B cell (primary cell): ENCODE measurements at regions not wholly inside any gene's neighbourhood (a gene's known extent, or its start where the extent isn't known, plus 50 kb on each side); places are given as distances from the start of the nearest gene placed in this dataset.

ENCODE experiments used
- ATAC-seq: fragments of 200-7000 bp; cut with Tn5 transposase; one replicate; pipeline ENCODE4 v1.10.0; 2021; ENCODE audit warnings: low read depth, mild to moderate bottlenecking, moderate number of reproducible peaks, moderate library complexity
- CTCF ChIA-PET: fragments of 350-600 bp; sonication (Branson Sonifier 250); formaldehyde crosslinking; loops from one replicate; lab custom pipeline; 2021; ENCODE audit warnings: antibody characterized with exemption, inconsistent platforms; lab: Charles Lee
- POLR2A ChIA-PET: fragments of 350-600 bp; sonication (Branson Sonifier 250); formaldehyde crosslinking; loops from one replicate; lab custom pipeline; 2021; ENCODE audit warnings: antibody characterized with exemption; lab: Charles Lee
- DNase-seq: peaks from one replicate; pipeline ENCODE4 v3.0.0; 2013
- H2AFZ ChIP-seq: 2 replicates; pipeline ENCODE4 v1.6.1; 2012; ENCODE audit warnings: mild to moderate bottlenecking, low read depth, low read length; ENCODE audit not compliant: insufficient read depth, poor library complexity, severe bottlenecking
- H3K27ac ChIP-seq, 2 donors: 1 replicate in 1 of 2; 2 replicates in 1 of 2; pipeline ENCODE4 v1.5.1; 2012 to 2013; ENCODE audit warnings: low read length in 2 of 2, mild to moderate bottlenecking in 2 of 2, moderate library complexity in 1 of 2
- H3K27me3 ChIP-seq, 4 experiments: fragments of 200-600 bp in 1 of 4; sonication (generic) in 1 of 4; replicated peaks in 1 of 4; 1 replicate in 2 of 4; 2 replicates in 2 of 4; pipeline versions ENCODE4 v1.6.1 to v1.7.0; 2013 to 2016; ENCODE audit warnings: low read length in 3 of 4, mild to moderate bottlenecking in 2 of 4, mixed read lengths in 1 of 4, moderate library complexity in 1 of 4; ENCODE audit not compliant: insufficient read depth in 4 of 4, control insufficient read depth in 3 of 4; ENCODE audit errors: control extremely low read depth in 1 of 4
- H3K36me3 ChIP-seq, 2 experiments: replicated peaks in 1 of 2; 1 replicate in 1 of 2; 2 replicates in 1 of 2; pipeline versions ENCODE4 v1.6.1 to v1.7.1; 2013; ENCODE audit warnings: low read length in 1 of 2; ENCODE audit not compliant: insufficient read depth in 2 of 2, control insufficient read depth in 1 of 2; ENCODE audit errors: control extremely low read depth in 1 of 2, extremely low read depth in 1 of 2
- H3K4me1 ChIP-seq, 2 donors: fragments of 200-600 bp in 1 of 2; sonication (generic) in 1 of 2; 1 replicate in 1 of 2; 2 replicates in 1 of 2; pipeline versions ENCODE4 v1.5.1 to v1.6.1; 2013 to 2017; ENCODE audit warnings: low read length in 2 of 2; ENCODE audit not compliant: control insufficient read depth in 2 of 2, insufficient read depth in 2 of 2
- H3K4me2 ChIP-seq: replicated peaks from 2 replicates; pipeline ENCODE3; 2012; ENCODE audit warnings: mild to moderate bottlenecking, low read depth, low read length; ENCODE audit not compliant: poor library complexity, severe bottlenecking
- H3K4me3 ChIP-seq, 5 experiments: fragments of 200-600 bp in 1 of 5; sonication (generic) in 1 of 5; 1 replicate in 3 of 5; 2 replicates in 2 of 5; pipeline versions ENCODE4 v1.5.1 to v1.7.0; 2011 to 2016; ENCODE audit warnings: low read length in 4 of 5, mild to moderate bottlenecking in 4 of 5, low read depth in 2 of 5, control low read depth in 1 of 5, moderate library complexity in 1 of 5; ENCODE audit not compliant: insufficient read depth in 1 of 5; ENCODE audit errors: control extremely low read depth in 1 of 5, extremely low read depth in 1 of 5
- H3K79me2 ChIP-seq: fragments of 200-600 bp; sonication (generic); one replicate; pipeline ENCODE4 v1.6.0; 2016; ENCODE audit warnings: low read length; ENCODE audit not compliant: control insufficient read depth, insufficient read depth
- H3K9ac ChIP-seq: fragments of 200-600 bp; sonication (generic); 2 replicates; pipeline ENCODE4 v1.6.1; 2017; ENCODE audit warnings: mild to moderate bottlenecking, low read length, moderate library complexity
- H3K9me3 ChIP-seq, 3 donors: one replicate each; pipeline versions ENCODE4 v1.6.1 to v1.7.1; 2013; ENCODE audit warnings: low read length in 2 of 3; ENCODE audit not compliant: control insufficient read depth in 2 of 3, insufficient read depth in 1 of 3; ENCODE audit errors: control extremely low read depth in 1 of 3
- H4K20me1 ChIP-seq: 2 replicates; pipeline ENCODE4 v1.6.0; 2012; ENCODE audit warnings: mild to moderate bottlenecking, low read length; ENCODE audit not compliant: insufficient read depth, control insufficient read depth, poor library complexity, severe bottlenecking
- H3K27ac Mint-ChIP-seq: one replicate; pipeline ENCODE4 v1.8.0; 2021; ENCODE audit warnings: mixed read lengths
- H3K27me3 Mint-ChIP-seq: one replicate; pipeline ENCODE4 v1.8.0; 2021; ENCODE audit warnings: mixed read lengths
- H3K4me1 Mint-ChIP-seq: one replicate; pipeline ENCODE4 v1.8.0; 2021; ENCODE audit warnings: mixed read lengths
- H3K4me3 Mint-ChIP-seq: one replicate; pipeline ENCODE4 v1.8.0; 2021; ENCODE audit warnings: mixed read lengths
- H3K9me3 Mint-ChIP-seq: one replicate; pipeline ENCODE4 v1.8.0; 2022; ENCODE audit warnings: mixed read lengths; ENCODE audit not compliant: insufficient read depth
- EZH2 ChIP-seq: IDR thresholded peaks from 2 replicates; pipeline ENCODE4 v1.6.1; 2012; ENCODE audit warnings: borderline replicate concordance, low read depth, mild to moderate bottlenecking, moderate library complexity, low read length; ENCODE audit not compliant: insufficient read depth, poor library complexity, severe bottlenecking
- WGBS: methylation state at CpG from one replicate; pipeline ENCODE4 v1.1.5; 2013; ENCODE audit warnings: missing lambda C conversion rate; ENCODE audit not compliant: insufficient coverage; 5-methylcytosine and 5-hydroxymethylcytosine counted together
- intact Hi-C: fragments of 100-400 bp; cut with micrococcal nuclease; formaldehyde crosslinking; loops from one replicate; pipeline ENCODE4 v1.10.0; 2022
- TF ChIP-seq, protein P1 (sequence below): fragments of 200-600 bp; IDR thresholded peaks from one replicate; pipeline ENCODE4 v1.8.0; 2022; ENCODE audit warnings: antibody characterized with exemption, mild to moderate bottlenecking

DNA sequence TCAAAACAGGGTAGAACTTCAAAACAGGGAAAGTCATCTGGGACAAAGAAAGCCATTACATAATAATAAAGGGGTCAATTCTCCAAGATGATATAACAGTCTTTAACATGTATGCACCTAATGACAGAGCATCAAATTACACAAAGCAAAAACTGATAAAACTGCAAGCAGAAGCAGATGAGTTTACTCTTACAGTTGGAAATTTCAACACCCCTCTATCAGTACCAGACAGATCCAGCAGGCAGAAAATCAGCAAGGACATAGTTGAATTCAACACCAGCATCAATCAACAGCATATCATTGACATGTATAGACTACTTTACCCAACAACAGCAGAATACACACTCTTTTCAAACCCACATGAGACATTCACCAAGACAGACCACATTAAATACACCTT is 233.0 kb upstream of the NEBL start:
- TF ChIP-seq EZH2, result no peak
- TF ChIP-seq, protein P1, sequence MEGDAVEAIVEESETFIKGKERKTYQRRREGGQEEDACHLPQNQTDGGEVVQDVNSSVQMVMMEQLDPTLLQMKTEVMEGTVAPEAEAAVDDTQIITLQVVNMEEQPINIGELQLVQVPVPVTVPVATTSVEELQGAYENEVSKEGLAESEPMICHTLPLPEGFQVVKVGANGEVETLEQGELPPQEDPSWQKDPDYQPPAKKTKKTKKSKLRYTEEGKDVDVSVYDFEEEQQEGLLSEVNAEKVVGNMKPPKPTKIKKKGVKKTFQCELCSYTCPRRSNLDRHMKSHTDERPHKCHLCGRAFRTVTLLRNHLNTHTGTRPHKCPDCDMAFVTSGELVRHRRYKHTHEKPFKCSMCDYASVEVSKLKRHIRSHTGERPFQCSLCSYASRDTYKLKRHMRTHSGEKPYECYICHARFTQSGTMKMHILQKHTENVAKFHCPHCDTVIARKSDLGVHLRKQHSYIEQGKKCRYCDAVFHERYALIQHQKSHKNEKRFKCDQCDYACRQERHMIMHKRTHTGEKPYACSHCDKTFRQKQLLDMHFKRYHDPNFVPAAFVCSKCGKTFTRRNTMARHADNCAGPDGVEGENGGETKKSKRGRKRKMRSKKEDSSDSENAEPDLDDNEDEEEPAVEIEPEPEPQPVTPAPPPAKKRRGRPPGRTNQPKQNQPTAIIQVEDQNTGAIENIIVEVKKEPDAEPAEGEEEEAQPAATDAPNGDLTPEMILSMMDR, result no peak
- no peaks in the 10 kb centered on the region for H3K4me1 ChIP-seq
- ChIA-PET CTCF (no interaction called here), POLR2A (no interaction called here)
- Mint-ChIP-seq H3K4me1 (no peaks in the 10 kb centered on the region), H3K27ac (no peak overlapping the region), H3K9me3 (no peaks in the 10 kb centered on the region), H3K4me3 (no peak overlapping the region), H3K27me3 (peaks cover 4% of the 10 kb centered on the region)
- no peak overlapping the region for H3K4me2 ChIP-seq
- H3K27me3 ChIP-seq, result no peaks in the 10 kb centered on the region
- no peak overlapping the region for H3K9ac ChIP-seq
- no peaks in the 10 kb centered on the region for H3K36me3 ChIP-seq
- intact Hi-C loops, result no loop called here
- ATAC-seq (no peak), DNase-seq (no peak)
- no peak overlapping the region for H3K27ac ChIP-seq
- no peaks in the 10 kb centered on the region for H3K9me3 ChIP-seq
- H3K4me3 ChIP-seq, result no peak overlapping the region
- H2AFZ ChIP-seq, result no peak overlapping the region
- H4K20me1 ChIP-seq, result no peaks in the 10 kb centered on the region
- H3K79me2 ChIP-seq, result no peaks in the 10 kb centered on the region

DNA sequence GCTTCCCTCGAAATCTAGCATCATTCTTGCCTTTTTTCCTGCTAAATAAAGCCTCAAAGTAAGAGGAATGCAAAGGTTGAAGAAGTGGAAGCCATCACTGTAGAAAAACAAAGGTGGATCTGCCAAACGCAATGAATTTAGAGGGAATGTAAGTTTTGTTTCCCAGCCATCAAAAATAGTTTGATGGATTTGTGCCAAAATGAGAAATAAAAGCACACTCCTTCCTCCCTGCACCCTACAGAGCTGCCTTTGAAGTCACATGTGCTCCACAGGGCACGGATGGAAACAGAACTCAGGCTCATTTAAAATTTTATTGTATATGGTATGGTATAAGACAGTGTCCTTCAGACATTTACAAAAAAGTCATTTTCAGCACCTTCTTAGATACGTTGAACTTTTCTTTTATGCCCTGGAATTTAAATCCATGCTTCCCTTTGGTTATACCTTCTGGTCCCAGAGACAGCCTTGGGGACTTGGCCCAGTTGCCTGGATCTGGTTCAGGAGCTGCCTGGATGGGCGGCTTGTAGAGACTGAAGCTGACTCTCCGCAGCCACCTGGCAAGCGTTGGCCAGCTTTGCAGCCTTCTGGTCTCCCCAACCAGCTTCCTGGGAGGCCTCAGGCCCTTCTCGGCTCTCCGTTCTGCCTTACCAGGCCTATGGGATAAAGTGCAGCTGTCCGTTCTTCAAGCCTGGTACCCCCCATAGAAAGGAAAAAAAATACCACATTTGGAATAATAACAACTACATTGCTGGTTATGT is 228.5 kb upstream of the NEBL start:
- Histone ChIP-seq H3K9ac (no peak overlapping the region), H3K36me3 (no peaks in the 10 kb centered on the region), H2AFZ (no peak overlapping the region), H3K79me2 (no peaks in the 10 kb centered on the region), H3K9me3 (no peaks in the 10 kb centered on the region), H4K20me1 (no peaks in the 10 kb centered on the region), H3K27ac (no peak overlapping the region), H3K4me2 (no peak overlapping the region), H3K4me3 (no peak overlapping the region), H3K4me1 (no peaks in the 10 kb centered on the region), H3K27me3 (no peaks in the 10 kb centered on the region)
- POLR2A ChIA-PET, result no interaction called here
- DNase-seq, result no peak
- Mint-ChIP-seq H3K27ac (no peak overlapping the region), H3K4me1 (no peaks in the 10 kb centered on the region), H3K9me3 (no peaks in the 10 kb centered on the region), H3K27me3 (no peaks in the 10 kb centered on the region), H3K4me3 (no peak overlapping the region)
- WGBS, result 85% methylated on average over 6 of the region's 10 CpGs
- intact Hi-C loops, result no loop called here
- TF ChIP-seq, protein P1, result no peak
- no peak for TF ChIP-seq EZH2
- no peak for ATAC-seq
- CTCF ChIA-PET, result no interaction called here
